ENCODE measurements at regions not wholly inside any gene's neighbourhood (a gene's known extent, or its start where the extent isn't known, plus 50 kb on each side); places are given as distances from the start of the nearest gene placed in this dataset.

DNA sequence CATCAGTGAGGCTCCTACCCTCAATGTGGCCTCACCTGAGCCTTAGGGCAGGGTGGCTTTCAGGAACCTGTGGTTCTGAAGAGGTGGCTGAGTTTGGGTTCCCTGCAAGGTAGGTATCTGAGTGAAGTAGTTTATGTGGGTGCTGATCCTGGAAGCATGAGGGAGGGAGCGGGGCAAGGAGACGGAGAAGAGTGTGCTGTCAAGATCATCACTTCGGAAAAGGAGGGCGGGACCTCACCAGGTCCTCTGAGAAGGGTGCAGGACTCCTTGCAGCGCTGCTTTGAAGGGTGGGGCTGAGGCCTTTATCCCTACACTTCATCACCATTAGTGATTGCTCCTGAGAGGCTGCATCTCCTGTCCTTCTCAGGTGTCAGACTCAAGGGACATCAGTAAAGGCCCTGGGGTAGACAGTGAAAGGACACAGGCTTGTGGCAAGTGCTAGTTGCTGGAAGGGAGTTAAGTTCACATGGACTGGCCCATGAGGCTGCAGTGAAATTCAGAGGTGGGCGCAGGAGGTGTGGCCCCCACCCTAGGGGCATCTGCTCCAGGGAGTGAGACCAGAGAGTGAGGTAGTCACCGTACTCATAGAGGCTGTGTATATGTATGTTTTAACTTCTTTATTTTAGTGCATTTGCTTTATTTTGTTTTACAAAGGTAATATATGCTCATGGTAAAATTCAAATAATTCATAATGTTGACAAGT, 57.3 kb upstream of the GALNT2 start:
- DNase-seq (ENCODE audit: low read depth): no peak
- no peak overlapping the region for H3K4me3 ChIP-seq (ENCODE audit: low read depth, low read length)
- TF ChIP-seq, protein P1, sequence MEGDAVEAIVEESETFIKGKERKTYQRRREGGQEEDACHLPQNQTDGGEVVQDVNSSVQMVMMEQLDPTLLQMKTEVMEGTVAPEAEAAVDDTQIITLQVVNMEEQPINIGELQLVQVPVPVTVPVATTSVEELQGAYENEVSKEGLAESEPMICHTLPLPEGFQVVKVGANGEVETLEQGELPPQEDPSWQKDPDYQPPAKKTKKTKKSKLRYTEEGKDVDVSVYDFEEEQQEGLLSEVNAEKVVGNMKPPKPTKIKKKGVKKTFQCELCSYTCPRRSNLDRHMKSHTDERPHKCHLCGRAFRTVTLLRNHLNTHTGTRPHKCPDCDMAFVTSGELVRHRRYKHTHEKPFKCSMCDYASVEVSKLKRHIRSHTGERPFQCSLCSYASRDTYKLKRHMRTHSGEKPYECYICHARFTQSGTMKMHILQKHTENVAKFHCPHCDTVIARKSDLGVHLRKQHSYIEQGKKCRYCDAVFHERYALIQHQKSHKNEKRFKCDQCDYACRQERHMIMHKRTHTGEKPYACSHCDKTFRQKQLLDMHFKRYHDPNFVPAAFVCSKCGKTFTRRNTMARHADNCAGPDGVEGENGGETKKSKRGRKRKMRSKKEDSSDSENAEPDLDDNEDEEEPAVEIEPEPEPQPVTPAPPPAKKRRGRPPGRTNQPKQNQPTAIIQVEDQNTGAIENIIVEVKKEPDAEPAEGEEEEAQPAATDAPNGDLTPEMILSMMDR (IDR thresholded peaks at IDR 0.05; ENCODE audit: control insufficient read depth, extremely low read depth, insufficient read depth): no peak

DNA sequence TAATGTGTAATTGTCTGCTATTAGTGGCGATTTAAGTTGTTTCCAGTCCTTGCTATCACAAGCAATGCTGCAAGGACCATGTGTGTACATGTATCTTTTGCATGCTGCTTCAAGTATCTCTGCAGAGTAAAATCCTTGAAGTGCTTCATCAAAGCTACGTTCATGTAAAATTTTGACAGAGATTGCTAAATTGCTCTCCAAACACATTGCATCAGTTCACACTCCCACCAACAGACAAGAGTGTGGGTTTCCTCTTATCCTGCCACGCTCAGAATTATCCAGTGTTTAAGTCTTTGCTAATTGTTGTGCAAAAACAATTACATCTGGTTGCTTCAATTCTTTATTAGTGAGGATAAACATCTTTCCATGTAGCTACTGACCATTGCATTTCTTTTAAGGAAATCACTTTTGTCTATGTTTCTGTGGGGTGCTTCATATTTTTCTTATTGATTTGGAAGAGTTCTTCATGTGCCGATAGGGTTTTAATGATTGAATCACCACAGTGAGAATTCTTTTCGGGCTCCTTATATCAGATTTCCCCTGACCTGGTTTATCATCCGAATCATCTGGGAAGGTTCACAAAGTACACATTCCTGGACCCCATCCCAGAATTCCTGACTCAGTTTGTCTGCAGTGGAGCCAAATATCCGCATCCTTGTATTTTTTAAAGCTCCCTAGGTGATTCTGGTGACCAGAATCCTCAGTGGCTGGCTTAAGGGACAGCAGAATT, 56.3 kb upstream of the GALNT2 start:
- DNase-seq (ENCODE audit: low read depth): no peak
- no peak overlapping the region for H3K4me3 ChIP-seq (ENCODE audit: low read depth, low read length)
- TF ChIP-seq, protein P1 (IDR thresholded peaks at IDR 0.05; ENCODE audit: control insufficient read depth, extremely low read depth, insufficient read depth): no peak

DNA sequence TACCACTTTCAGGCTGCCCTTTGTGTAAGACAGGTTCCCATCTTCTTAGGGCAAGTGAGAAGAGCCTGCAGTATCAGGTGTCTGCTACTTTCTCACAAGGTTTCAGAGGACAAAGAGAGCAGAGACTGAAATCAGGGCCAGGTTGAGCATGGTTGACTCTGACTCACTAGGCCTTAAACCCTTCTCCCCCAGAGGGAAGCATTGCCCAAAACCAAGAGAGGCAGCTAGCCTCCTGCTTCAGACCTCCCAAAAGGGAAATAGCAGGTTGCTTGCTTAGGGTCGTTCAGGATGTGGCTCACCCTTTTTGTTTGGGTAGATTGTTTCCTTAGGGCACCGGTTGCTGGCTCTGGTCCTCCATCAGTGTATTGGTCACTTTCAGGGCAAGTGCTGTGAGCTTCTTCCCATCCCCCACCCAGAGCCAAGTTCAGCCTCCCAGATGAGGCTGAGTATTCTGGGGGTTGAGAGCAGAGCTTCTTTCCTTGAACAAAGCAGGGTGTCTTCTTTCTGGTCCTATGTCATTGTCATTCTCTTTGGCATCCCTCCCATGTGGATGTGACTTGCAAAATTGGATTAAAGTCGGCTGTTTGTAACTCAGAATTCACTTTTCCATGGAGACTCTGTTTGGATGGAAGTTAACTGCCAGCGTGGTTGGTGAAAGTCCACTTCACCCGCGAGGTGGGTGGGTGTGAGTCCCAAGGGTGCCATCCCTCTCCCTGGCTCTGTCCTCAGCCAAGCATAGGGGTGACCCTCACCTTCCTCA, 55.5 kb upstream of the GALNT2 start:
- TF ChIP-seq, protein P1 (IDR thresholded peaks at IDR 0.05; ENCODE audit: control insufficient read depth, extremely low read depth, insufficient read depth): no peak
- no peak overlapping the region for H3K4me3 ChIP-seq (ENCODE audit: low read depth, low read length)
- DNase-seq (ENCODE audit: low read depth): no peak

DNA sequence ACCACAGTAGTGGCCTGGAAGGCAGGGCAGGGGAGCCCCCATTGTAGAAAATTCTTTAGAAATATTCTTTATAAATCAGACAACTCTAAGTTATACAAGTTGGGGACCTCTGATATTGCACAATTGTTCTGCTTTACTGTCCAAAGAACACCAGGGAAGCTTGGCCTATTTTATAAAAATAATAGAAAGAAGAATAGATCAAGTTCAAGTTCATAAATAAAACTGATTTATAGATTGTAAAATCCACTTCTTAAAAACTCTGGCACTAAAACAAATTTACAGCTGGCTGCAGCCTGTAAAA, 55.0 kb upstream of the GALNT2 start:
- no peak overlapping the region for H3K4me3 ChIP-seq (ENCODE audit: low read depth, low read length)
- TF ChIP-seq, protein P1 (IDR thresholded peaks at IDR 0.05; ENCODE audit: control insufficient read depth, extremely low read depth, insufficient read depth): no peak
- DNase-seq (ENCODE audit: low read depth): no peak

DNA sequence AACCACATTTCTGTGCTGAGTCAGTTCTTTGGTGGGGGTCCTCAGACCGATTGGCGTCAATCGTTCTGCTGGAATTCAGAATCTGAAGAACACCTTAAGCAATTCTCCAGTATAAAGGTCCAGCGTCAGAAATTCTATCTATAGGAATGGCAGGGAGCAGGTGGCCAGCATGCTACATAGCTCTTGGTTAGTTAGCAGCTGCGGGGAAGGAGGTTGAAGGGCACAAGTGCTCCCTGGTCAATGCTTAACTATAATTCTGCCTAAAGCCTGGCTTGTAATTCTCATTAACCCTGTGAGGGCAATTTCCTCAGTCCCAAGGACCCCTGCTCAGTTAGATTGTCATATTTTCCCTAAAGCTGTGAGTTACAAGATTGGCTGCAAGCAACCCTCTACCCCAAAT, 54.3 kb upstream of the GALNT2 start:
- TF ChIP-seq, protein P1 (IDR thresholded peaks at IDR 0.05; ENCODE audit: control insufficient read depth, extremely low read depth, insufficient read depth): no peak
- DNase-seq (ENCODE audit: low read depth): no peak
- H3K4me3 ChIP-seq (ENCODE audit: low read depth, low read length): no peak overlapping the region

DNA sequence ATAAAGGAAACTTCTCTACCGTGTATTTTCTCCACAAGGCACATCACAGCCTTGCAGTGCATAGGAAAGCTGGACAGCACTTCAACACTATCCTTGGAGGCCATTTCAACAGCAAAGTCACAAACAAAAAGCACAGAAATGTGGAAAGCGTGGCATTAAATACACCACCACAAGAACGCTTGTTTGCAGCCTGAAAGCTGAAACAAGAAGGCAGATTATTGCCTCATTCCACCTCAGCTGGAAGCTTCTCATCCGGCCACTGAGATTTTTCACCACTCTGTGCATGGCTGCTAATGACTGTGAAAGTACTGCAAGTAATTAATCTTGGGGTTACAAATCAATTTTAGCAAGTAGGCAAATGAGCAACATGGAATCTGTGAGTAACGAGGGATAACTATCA, 50.9 kb upstream of the GALNT2 start:
- no peak overlapping the region for H3K4me3 ChIP-seq (ENCODE audit: low read depth, low read length)
- no peak for DNase-seq (ENCODE audit: low read depth)
- TF ChIP-seq, protein P1 (IDR thresholded peaks at IDR 0.05; ENCODE audit: control insufficient read depth, extremely low read depth, insufficient read depth): no peak
